ENCODE measurements at regions not wholly inside any gene's neighbourhood (a gene's known extent, or its start where the extent isn't known, plus 50 kb on each side); places are given as distances from the start of the nearest gene placed in this dataset.

GRCh38 chr2:122391726-122392125, 636.3 kb downstream of the TSN start:
- Histone ChIP-seq H3K27me3 (ENCODE audit: control insufficient read depth in 2 of 2, insufficient read depth in 2 of 2, low read length in 2 of 2) (no peaks in the 10 kb centered on the region), H2AFZ (ENCODE audit: low read depth, low read length) (no peak overlapping the region), H4K20me1 (replicated peaks; ENCODE audit: control insufficient read depth, insufficient read depth, low read length) (no peaks in the 10 kb centered on the region), H3K9ac (ENCODE audit: insufficient read depth in 1 of 2, low read depth in 2 of 2, low read length in 2 of 2) (no peak overlapping the region), H3K27ac (ENCODE audit: extremely low read depth, low read depth, low read length) (no peak overlapping the region), H3K9me1 (ENCODE audit: control insufficient read depth, insufficient read depth, low read length) (no peaks in the 10 kb centered on the region), H3K9me3 (replicated peaks; ENCODE audit: control insufficient read depth, insufficient read depth, low read depth, low read length) (no peaks in the 10 kb centered on the region), H3K4me3 (no peak overlapping the region), H3K36me3 (ENCODE audit: control insufficient read depth, insufficient read depth, low read length) (no peaks in the 10 kb centered on the region), H3K4me2 (ENCODE audit: insufficient read depth, low read length) (no peak overlapping the region), H3K79me2 (ENCODE audit: control insufficient read depth, insufficient read depth, low read length) (no peaks in the 10 kb centered on the region), H3K4me1 (replicated peaks in 1 of 2; ENCODE audit: control insufficient read depth in 2 of 2, insufficient read depth in 2 of 2, low read length in 2 of 2) (no peaks in the 10 kb centered on the region)
- ChIA-PET POLR2A (no interaction called here), CTCF (ENCODE audit: low intra/inter-chr PET ratio) (no interaction called here)
- WGBS (ENCODE audit: insufficient coverage, low coverage, missing lambda C conversion rate) = 2% methylated on average over 3 of the region's 3 CpGs
- in situ Hi-C loops (cut with MboI) (no loop called here), intact Hi-C loops (cut with micrococcal nuclease) (no loop called here)
- DNase-seq (ENCODE audit: extremely low read depth in 1 of 4, low spot score in 3 of 4) (no peak), ATAC-seq (no peak), FAIRE-seq (no peak)
- BruUV-seq (replicated peaks) = no TSS peak
- no peak for TF ChIP-seq LEF1 (IDR thresholded peaks at IDR 0.05)
- TF ChIP-seq KDM2B (CRISPR knock-in tag; IDR thresholded peaks at IDR 0.05) = no peak
- no peak for TF ChIP-seq BCOR (IDR thresholded peaks at IDR 0.05)
- TF ChIP-seq MBD2 (IDR thresholded peaks at IDR 0.05; ENCODE audit: borderline replicate concordance, low read depth) = no peak
- TF ChIP-seq SFPQ (IDR thresholded peaks at IDR 0.05; ENCODE audit: low read depth, low read length) = no peak
- TF ChIP-seq ZNF124 (CRISPR knock-in tag; IDR thresholded peaks at IDR 0.05) = no peak
- no peak for TF ChIP-seq MLX (CRISPR knock-in tag; conservative IDR thresholded peaks at IDR 0.05)
- TF ChIP-seq NR2F6 (CRISPR knock-in tag; IDR thresholded peaks at IDR 0.05) = no peak
- no peak for TF ChIP-seq KLF13 (tag; IDR thresholded peaks at IDR 0.05; ENCODE audit: borderline replicate concordance, low read depth)
- TF ChIP-seq NFIX (CRISPR knock-in tag; IDR thresholded peaks at IDR 0.05; ENCODE audit: low read depth) = no peak
